Activated CD8-positive, alpha-beta memory T cell treated with anti-CD3 and anti-CD28 coated beads, Interleukin-2, amount 50 U/mL, for 48 hours (primary cell): ENCODE measurements at regions not wholly inside any gene's neighbourhood (a gene's known extent, or its start where the extent isn't known, plus 50 kb on each side); places are given as distances from the start of the nearest gene placed in this dataset.
"Not testable (repeated sequence)": the region's sequence is repeated elsewhere in the genome, so short reads cannot be mapped to it uniquely, and the experiment has no call there.

Source experiments
- DNase-seq: peaks from one replicate; pipeline ENCODE4 v3.0.0-alpha.2; 2020

- DNase-seq: not testable (repeated sequence)
Observed at GRCh38 chr7:29709002-29709401, 97.3 kb upstream of the WIPF3 start.

DNA sequence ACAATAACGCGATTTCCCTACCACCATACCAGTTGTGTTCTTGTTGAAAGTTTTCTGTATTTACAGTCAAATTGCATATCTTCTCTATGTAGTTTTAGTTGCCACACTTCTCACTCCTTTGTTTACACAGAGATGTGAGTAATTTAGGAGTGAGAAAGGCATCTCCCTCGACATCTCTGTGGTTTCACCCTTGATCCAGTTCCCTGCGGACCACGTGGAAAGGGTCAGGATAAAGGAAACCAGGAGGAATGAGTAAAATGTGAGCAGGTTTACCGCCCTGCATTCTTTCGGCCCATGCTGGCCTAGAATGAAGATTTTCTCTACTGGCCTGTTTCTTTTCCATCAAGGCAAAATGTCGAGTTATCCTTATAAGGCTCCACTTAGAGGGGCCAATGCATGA, 83.2 kb upstream of the WIPF3 start:
- DNase-seq: not testable (repeated sequence)

DNA sequence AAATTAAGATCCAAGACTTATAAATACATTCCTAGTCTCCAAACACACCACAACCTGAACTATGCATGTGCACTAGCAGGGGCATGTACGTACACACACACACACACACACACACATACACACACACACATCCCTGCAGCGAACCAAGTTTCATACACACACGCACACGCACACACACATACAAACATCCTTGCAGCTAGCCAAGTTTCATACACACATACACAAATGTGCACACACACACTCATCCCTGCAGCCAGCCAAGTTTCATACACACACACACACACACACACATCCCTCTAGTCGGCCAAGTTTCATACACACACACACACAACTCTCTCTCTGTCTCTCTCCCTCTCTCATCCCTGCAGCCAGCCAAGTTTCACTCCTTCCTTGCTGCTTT, 82.7 kb upstream of the WIPF3 start:
- DNase-seq: no peak

DNA sequence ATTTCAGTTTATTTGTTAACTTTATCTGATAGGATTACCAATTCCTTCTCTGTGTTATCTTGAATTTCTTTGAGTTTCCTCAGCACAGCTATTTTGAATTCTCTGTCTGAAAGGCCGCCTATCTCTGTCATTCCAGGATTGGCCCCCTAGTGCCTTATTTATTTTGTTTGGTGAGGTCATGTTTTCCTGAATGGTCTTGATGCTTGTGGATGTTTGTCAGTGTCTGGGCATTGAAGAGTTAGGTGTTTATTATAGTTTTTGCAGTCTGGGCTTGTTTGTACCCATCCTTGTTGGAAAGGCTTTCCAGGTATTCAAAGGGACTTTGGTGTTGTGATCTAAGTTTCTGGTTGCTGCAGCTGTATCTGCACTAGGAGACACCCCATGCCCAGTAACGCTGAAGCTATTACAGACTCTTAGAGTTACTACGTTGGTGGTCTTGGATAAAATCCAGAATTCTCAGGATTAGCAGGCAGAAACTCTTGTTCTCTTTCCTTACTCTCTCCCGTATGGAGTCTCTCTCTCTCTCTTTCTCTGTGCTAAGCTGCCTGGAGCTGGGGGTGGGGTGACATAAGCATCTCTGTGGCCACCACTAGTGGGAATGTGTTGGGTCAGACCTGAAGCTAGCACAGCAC, 76.7 kb upstream of the WIPF3 start:
- DNase-seq: not testable (repeated sequence)

DNA sequence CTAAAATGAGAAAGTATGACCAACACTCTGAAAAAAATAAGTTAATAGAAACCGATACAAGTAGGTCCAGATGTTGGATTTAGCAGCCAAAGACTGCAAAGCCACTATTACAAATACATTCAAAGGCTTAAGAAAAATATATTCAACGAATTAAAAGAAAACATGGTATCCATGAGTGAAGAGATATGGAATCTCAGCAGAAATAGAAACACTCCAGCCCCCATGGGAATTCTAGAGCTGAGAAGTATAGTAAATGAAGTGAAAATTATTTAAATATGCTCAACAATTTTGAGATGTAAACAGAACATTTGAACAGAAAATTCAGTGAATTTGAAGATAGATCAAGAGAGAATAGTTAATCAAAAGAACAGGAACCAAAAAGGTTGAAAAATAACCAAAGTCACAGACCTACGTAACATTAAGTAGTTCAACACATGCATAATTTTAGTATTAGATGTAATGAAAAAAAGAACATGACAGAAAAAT, 72.0 kb upstream of the WIPF3 start:
- DNase-seq: no peak

DNA sequence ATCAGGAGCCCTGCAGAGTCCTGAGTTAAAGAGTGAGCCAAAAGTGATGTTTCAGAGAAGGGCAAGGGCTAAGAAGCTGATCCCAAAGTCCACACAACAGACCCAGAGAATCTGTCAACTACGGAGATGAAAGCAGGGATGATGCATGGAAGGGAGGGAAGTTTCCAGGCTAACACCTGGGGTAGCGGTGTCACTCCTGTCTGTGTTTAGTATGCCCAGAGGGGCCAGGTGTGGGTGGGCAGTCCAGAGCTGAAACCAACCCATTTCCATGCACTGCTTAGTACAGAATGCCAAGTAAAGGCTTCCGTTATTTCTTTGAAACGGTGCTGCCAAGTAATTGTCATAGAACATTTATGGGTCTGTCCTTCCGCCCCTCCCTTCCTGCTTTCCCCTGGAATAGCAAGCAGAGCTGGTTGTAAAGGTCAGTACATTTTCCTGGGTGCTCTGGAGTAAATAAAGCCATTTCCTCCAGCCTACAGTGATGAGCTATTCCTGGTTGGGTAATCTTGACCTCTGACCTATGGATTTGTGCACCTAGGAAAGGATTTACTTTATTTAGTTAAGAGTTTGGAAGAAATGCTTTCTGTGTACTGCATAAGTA, 58.6 kb upstream of the WIPF3 start:
- DNase-seq: not testable (repeated sequence)

DNA sequence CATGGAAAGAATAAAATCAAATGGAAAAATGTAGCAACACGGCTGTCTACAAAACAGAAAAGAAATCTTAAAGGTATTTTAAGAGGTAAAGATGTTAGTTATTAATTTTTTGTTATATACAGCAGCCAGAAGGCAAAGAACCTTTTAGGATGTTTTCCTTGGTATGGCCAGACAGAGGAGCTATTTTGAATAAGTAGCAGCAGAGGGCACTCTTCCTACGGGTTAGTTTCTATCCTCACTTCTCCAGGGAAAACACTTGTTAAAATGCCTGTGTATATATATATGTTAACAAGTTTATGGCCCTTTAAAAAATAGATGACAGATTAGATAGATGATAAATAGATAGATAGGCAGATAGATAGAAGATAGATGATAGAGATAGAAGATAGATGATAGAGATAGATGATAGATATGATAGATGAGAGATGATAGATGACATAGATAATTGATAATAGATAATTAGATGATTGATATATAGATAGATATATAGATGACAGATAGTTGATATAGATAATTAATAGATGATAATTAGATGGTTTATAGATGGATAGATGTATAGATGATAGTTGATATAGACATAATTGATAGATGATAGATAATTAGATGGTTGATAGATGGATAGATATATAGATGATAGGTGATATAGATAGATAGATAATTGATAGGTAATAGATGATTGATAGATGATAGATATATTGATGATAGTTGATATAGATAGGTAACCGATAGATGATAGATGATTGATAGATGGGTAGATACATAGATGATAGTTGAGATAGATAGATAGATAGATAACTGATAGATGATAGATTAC, 57.8 kb upstream of the WIPF3 start:
- no peak for DNase-seq

DNA sequence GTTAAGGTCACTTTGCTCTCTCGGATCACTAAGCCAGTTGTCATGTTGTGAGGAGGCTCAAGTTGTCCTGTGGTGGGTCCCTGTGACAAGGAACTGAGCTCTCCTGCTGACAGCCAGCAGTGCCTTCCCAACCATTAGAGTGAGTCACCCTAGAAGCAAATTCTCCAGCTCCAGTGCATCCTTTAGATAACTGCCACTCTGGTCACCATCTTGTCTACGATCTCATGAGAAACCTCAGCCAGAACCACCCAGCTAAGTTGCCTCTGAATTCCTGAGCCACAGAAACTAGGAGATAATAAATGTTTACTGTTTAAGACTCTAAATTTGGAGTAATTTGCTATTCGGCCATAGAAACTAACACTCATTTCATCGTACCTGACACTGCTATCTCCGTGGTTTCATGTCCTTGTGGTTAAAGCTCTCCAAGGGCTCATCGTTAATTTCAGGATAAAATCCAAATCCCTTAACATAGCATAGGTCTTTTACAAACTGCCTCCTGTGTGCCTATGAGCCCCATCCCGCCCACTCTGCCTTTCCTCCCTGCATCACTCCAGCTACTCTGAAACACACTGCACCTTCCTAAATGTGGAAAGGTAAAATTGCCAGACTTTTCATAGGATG, 56.5 kb upstream of the WIPF3 start:
- no peak for DNase-seq

DNA sequence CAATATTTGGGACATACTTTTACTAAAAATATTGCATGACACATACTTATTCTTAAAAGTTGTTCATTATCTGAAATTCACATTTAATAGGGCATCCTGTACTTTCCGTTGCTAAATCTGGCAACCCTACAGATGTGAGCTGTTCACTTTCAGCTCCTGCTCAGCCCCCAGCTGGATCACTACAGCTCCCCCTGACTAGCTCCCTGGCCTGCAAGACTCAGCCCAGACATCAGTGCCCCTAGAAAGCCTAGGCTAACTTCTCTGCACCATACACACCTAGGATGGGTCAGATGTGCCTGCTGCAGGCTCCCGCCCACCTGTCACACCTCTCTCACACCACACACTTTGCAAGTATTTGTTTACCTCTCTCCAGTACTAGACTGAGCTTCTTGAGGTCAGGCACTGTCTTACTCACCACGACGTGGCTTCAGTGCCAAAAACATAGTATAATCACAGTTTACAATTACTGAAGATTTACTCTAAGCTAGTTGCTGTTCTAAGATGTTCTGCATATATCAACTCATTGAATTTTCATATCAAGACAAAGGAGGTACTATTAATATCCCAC, 55.9 kb upstream of the WIPF3 start:
- DNase-seq: not testable (repeated sequence)

DNA sequence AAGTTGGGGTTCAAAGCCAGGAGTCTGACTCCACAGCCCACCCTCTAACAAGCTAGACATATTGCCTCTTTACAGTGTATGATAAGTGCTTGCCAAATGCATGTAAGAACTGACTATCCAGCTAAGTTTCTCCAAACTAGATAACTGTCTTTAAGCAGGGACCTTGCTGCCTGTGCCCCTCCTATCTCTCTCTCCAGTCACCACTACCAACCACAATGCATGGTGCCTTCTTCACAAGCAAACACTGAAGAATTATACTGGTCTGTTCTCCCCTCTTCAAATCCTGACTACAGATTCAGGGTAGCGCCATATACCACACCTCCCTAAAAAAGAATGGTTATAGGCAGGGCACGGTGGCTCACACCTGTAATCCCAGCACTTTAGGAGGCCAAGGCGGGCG, 55.3 kb upstream of the WIPF3 start:
- DNase-seq: not testable (repeated sequence)

- no peak for DNase-seq
Observed at GRCh38 chr7:29754874-29755490, 51.3 kb upstream of the WIPF3 start.
